ENCODE measurements at regions not wholly inside any gene's neighbourhood (a gene's known extent, or its start where the extent isn't known, plus 50 kb on each side); places are given as distances from the start of the nearest gene placed in this dataset.
"Not testable (repeated sequence)": the region's sequence is repeated elsewhere in the genome, so short reads cannot be mapped to it uniquely, and the experiment has no call there.

- not testable (repeated sequence) for H3K4me3 ChIP-seq (ENCODE audit: low read length); DNase-seq (ENCODE audit: low read depth)
Observed at GRCh38 chr12:9308745-9309144, 100.5 kb upstream of the PZP start.

DNA sequence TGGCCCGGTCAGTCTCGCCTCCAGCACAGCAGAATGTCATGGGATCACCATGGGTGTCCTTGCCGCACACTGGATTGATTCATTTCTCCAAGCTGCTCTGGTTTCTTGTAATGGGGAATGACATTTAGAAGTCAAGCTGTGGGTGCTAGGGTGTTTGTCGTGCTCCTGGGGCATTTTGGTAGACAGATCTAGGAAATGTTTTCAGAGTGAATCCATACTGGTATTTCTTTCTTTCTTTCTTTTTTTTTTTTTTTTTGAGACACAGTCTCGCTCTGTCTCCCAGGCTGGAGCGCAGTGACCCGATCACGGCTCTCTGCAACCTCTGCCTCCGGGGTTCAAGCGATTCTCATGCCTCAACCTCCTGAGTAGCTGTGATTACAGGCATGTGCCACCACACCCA is 100.0 kb upstream of the PZP start:
- not testable (repeated sequence) for DNase-seq (ENCODE audit: low read depth); H3K4me3 ChIP-seq (ENCODE audit: low read length)

GRCh38 chr12:9307255-9307654 is 99.1 kb upstream of the PZP start:
- not testable (repeated sequence) for DNase-seq (ENCODE audit: low read depth); H3K4me3 ChIP-seq (ENCODE audit: low read length)

- H3K4me3 ChIP-seq (ENCODE audit: low read length); DNase-seq (ENCODE audit: low read depth): not testable (repeated sequence)
Observed at GRCh38 chr12:9306004-9306403, 97.8 kb upstream of the PZP start.

GRCh38 chr12:9304540-9304939 is 96.3 kb upstream of the PZP start:
- DNase-seq (ENCODE audit: low read depth); H3K4me3 ChIP-seq (ENCODE audit: low read length): not testable (repeated sequence)

DNA sequence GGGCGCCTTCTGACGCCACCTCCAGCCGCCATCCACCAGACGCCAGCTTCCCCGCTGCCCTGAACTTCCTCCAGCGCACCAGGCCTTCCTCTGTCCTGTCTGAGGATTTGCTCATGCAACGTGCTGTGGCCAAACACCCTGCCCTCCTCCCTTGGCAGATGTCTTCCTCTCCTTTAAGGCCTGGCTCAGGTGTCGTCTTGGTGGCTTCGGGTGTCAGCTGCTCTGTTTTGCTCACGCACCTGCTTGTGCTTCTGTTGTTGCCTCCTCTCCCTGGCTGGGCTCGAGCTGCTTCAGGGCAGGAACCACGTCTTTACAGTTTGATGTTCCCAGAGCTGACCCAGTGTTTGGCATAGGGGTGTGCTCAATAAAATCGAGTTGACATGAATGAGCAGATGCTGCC is 87.7 kb upstream of the PZP start:
- DNase-seq (ENCODE audit: low read depth); H3K4me3 ChIP-seq (ENCODE audit: low read length): not testable (repeated sequence)

GRCh38 chr12:9294072-9294620 is 86.0 kb upstream of the PZP start:
- not testable (repeated sequence) for H3K4me3 ChIP-seq (ENCODE audit: low read length); DNase-seq (ENCODE audit: low read depth)

DNA sequence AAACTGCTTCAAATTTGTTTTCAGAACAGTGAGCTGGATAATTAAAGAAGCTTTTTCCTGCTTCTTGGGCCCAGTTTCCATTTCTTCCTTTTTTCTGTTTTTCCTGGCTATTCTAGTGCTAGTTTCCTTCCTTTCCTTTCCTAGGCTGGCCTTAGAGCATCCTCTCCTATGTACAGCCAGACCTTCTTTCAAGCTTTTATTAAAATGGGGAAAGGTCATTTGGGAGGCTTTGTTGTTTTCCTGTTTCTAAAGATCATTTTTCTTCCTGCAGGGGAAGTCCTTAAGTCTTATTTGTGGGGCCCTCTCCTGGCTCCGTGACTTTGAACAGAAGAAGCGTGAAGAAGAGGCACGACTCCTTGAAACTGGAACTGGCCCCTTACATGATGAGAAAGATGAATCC is 85.2 kb upstream of the PZP start:
- DNase-seq (ENCODE audit: low read depth); H3K4me3 ChIP-seq (ENCODE audit: low read length): not testable (repeated sequence)

DNA sequence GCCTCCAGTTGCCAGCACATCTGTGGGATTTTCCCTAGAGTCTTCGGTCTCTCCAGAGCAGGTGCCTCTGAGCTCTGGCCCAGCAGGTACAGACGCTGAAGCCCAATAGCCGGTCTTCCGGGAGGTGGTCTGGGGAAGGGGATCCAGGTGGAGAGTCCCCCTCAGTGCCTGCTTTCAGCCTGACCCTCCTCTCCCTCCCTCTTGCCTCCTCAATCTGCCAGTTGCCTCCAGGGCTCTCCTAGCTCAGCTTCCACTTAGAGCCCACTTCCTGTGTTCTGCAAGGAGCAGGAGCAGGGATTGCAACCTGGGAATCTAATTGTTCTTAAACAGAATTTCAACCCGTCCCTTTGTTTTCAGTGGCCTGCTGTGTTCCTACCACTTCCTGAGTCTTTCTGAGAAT is 81.8 kb upstream of the PZP start:
- not testable (repeated sequence) for DNase-seq (ENCODE audit: low read depth); H3K4me3 ChIP-seq (ENCODE audit: low read length)

GRCh38 chr12:9284724-9285123 is 76.5 kb upstream of the PZP start:
- H3K4me3 ChIP-seq (ENCODE audit: low read length), result peak overlapping the region; percentile 69

DNA sequence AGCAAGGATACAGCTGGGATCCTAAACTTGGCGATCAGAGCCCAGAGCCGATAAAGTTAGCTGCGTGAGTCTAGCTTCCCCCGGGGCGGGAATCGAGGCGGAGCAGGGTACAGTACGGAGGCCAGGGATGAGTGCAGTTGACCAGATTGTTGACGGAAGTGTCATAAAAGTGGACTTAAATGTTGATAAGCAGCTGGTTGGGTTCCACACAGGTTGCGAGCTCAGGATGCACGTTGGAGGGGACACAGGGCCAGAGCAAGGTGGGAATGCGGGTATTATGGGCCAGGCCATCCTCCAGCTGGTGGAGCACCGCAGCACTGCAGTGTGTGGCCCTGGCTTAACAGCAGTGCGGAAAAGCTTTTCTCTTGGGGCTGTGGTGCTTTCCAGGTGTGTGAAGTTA is 76.0 kb upstream of the PZP start:
- peak; percentile 3 for DNase-seq (ENCODE audit: low read depth)
- H3K4me3 ChIP-seq (ENCODE audit: low read length), result peak overlapping the region; percentile 69

More at GRCh38 chr12:9284724-9285123, 76.5 kb upstream of the PZP start:
- not testable (repeated sequence) for DNase-seq (ENCODE audit: low read depth)

GRCh38 chr12:9283346-9284095 is 75.3 kb upstream of the PZP start:
- DNase-seq (ENCODE audit: low read depth), result peak; percentile 72
- H3K4me3 ChIP-seq (ENCODE audit: low read length), result peak overlapping the region; percentile 69

GRCh38 chr12:9276990-9277389 is 68.8 kb upstream of the PZP start:
- TF ChIP-seq, protein P1, sequence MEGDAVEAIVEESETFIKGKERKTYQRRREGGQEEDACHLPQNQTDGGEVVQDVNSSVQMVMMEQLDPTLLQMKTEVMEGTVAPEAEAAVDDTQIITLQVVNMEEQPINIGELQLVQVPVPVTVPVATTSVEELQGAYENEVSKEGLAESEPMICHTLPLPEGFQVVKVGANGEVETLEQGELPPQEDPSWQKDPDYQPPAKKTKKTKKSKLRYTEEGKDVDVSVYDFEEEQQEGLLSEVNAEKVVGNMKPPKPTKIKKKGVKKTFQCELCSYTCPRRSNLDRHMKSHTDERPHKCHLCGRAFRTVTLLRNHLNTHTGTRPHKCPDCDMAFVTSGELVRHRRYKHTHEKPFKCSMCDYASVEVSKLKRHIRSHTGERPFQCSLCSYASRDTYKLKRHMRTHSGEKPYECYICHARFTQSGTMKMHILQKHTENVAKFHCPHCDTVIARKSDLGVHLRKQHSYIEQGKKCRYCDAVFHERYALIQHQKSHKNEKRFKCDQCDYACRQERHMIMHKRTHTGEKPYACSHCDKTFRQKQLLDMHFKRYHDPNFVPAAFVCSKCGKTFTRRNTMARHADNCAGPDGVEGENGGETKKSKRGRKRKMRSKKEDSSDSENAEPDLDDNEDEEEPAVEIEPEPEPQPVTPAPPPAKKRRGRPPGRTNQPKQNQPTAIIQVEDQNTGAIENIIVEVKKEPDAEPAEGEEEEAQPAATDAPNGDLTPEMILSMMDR (conservative IDR thresholded peaks at IDR 0.05; ENCODE audit: low read length), result no peak
- H3K4me3 ChIP-seq (ENCODE audit: low read length), result no peak overlapping the region

DNA sequence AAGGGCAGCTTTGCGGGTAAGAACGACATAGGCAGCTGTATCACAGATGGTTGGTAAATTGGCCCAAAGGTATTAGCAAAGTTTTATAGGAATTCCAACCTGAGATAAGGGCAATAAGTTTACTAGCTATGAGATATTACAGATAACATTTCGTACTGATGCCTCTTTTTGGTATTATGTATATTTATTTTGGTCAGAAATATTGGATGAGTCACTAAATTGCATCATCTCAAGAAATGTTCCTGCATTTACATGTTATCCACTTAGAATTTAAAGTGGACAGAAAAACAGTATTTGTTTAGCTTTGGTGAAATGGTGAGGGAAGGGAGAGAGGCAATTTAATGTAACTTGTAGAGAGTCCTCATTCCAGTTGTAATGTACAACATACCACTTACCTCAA is 65.1 kb upstream of the PZP start:
- H3K4me3 ChIP-seq (ENCODE audit: low read length), result no peak overlapping the region
- peak; percentile 6 for DNase-seq (ENCODE audit: low read depth)
- TF ChIP-seq, protein P1 (conservative IDR thresholded peaks at IDR 0.05; ENCODE audit: low read length), result no peak

More at GRCh38 chr12:9276990-9277389, 68.8 kb upstream of the PZP start:
- no peak for DNase-seq (ENCODE audit: low read depth)
